NT2/D1 (cell line): ENCODE measurements at regions not wholly inside any gene's neighbourhood (a gene's known extent, or its start where the extent isn't known, plus 50 kb on each side); places are given as distances from the start of the nearest gene placed in this dataset.

Source experiments
- SUZ12 ChIP-seq: IDR thresholded peaks from 2 replicates; pipeline ENCODE4 v1.6.1; 2011; ENCODE audit not compliant: insufficient read length, insufficient read depth; ENCODE audit errors: extremely low read depth
- YY1 ChIP-seq: IDR thresholded peaks from 2 replicates; pipeline ENCODE4 v1.6.1; 2011; ENCODE audit not compliant: insufficient read length, insufficient read depth
- ZNF274 ChIP-seq: IDR thresholded peaks from 2 replicates; pipeline ENCODE4 v1.6.1; 2011; ENCODE audit warnings: mild to moderate bottlenecking, low read depth, low read length

GRCh38 chr6:33934731-33935270 is 131.0 kb upstream of the MLN start:
- TF ChIP-seq YY1: no peak
- no peak for TF ChIP-seq ZNF274
- TF ChIP-seq SUZ12: no peak
